HepG2 (cell line): ENCODE measurements at regions not wholly inside any gene's neighbourhood (a gene's known extent, or its start where the extent isn't known, plus 50 kb on each side); places are given as distances from the start of the nearest gene placed in this dataset.

Experiments used
- ATAC-seq: fragments of 200-7000 bp; cut with Tn5 transposase; 3 replicates; pipeline ENCODE4 v1.9.1; 2020; ENCODE audit warnings: mild to moderate bottlenecking, moderate library complexity
- BruUV-seq: library from RNA; stranded (reverse); fragments of 400-500 nt; replicated peaks from 2 replicates; lab custom pipeline; 2021; lab: Mats Ljungman, UMichigan
- CTCF ChIA-PET: fragments of 300-600 bp; formaldehyde crosslinking; extraction: SDS; loops from one replicate; lab custom pipeline; 2021; ENCODE audit warnings: low total read pairs, inconsistent platforms, low intra/inter-chr PET ratio; lab: Yijun Ruan, JAX
- POLR2A ChIA-PET: fragments of 350-600 bp; sonication (Branson Sonifier 250); formaldehyde crosslinking; loops from one replicate; lab custom pipeline; 2020; ENCODE audit warnings: antibody characterized with exemption, inconsistent platforms; lab: Yijun Ruan, JAX
- DNase-seq: peaks from one replicate; pipeline ENCODE4 v3.0.0-alpha.2; 2015; ENCODE audit warnings: low spot score
- FAIRE-seq: peaks from 3 replicates; lab custom pipeline; 2011; peaks lifted over from hg19 to GRCh38; lab: Jason Lieb, UNC
- H2AFZ ChIP-seq: one replicate; pipeline ENCODE4 v1.6.1; 2011; ENCODE audit warnings: low read length, inconsistent platforms
- H3K27ac ChIP-seq: fragments of 300-600 bp; 3 replicates; pipeline ENCODE4 v1.8.0; 2011; ENCODE audit warnings: mixed run types, mild to moderate bottlenecking, mixed read lengths, low read length, inconsistent platforms; ENCODE audit not compliant: insufficient read depth; ENCODE audit errors: extremely low read length
- H3K27me3 ChIP-seq, 2 experiments: fragments of 200-600 bp in 1 of 2; 2 replicates in 1 of 2; 3 replicates in 1 of 2; pipeline versions ENCODE4 v1.6.0 to v1.8.0; 2011; ENCODE audit warnings: low read length in 2 of 2, mild to moderate bottlenecking in 2 of 2, moderate library complexity in 2 of 2, inconsistent platforms in 1 of 2; ENCODE audit not compliant: insufficient read depth in 2 of 2, control insufficient read depth in 1 of 2
- H3K36me3 ChIP-seq, 2 experiments: fragments of 200-600 bp in 1 of 2; replicated peaks in 1 of 2; 2 replicates in 1 of 2; 3 replicates in 1 of 2; pipeline versions ENCODE4 v1.5.1 to v1.8.0; 2011; ENCODE audit warnings: low read length in 2 of 2, inconsistent platforms in 1 of 2; ENCODE audit not compliant: insufficient read depth in 2 of 2, control insufficient read depth in 1 of 2
- H3K4me1 ChIP-seq: 2 replicates; pipeline ENCODE4 v1.5.1; 2012; ENCODE audit warnings: low read length, inconsistent platforms; ENCODE audit not compliant: insufficient read depth
- H3K4me2 ChIP-seq: 2 replicates; pipeline ENCODE4 v1.6.0; 2011; ENCODE audit warnings: low read depth, low read length, inconsistent platforms
- H3K4me3 ChIP-seq, 3 experiments: fragments of 200-600 bp in 1 of 3; sonication (generic), shearing (Covaris generic) in 1 of 3; replicated peaks in 1 of 3; 2 replicates each; pipeline ENCODE4 v1.5.1; 2011 to 2016; ENCODE audit warnings: low read length in 3 of 3, inconsistent platforms in 2 of 3, low read depth in 2 of 3, mild to moderate bottlenecking in 2 of 3, control low read depth in 1 of 3, mixed read lengths in 1 of 3; ENCODE audit not compliant: insufficient read depth in 1 of 3
- H3K79me2 ChIP-seq: one replicate; pipeline ENCODE4 v1.6.1; 2011; ENCODE audit warnings: low read length, inconsistent platforms; ENCODE audit not compliant: insufficient read depth
- H3K9ac ChIP-seq: 2 replicates; pipeline ENCODE4 v1.6.0; 2011; ENCODE audit warnings: mild to moderate bottlenecking, low read depth, low read length, inconsistent platforms; ENCODE audit not compliant: insufficient read depth
- H3K9me3 ChIP-seq: 2 replicates; pipeline ENCODE4 v1.5.1; 2012; ENCODE audit warnings: mild to moderate bottlenecking, low read length
- H4K20me1 ChIP-seq: 2 replicates; pipeline ENCODE4 v1.6.0; 2011; ENCODE audit warnings: inconsistent platforms, mild to moderate bottlenecking, low read length, moderate library complexity; ENCODE audit not compliant: insufficient read depth
- ESRRA ChIP-seq: sonication (generic); formaldehyde crosslinking; IDR thresholded peaks from 2 replicates; pipeline ENCODE4 v1.5.1; 2020; ENCODE audit warnings: mild to moderate bottlenecking, low read depth, missing genetic modification reagents
- KLF11 ChIP-seq: IDR thresholded peaks from 2 replicates; pipeline ENCODE4 v1.6.1; 2016; ENCODE audit warnings: missing compliant biosample characterization
- NR2F1 ChIP-seq, 2 experiments: fragments of 450-650 bp in 1 of 2; formaldehyde crosslinking in 1 of 2; IDR thresholded peaks; 2 replicates each; pipeline versions ENCODE4 v1.5.0 to v1.6.1; 2016 to 2020; ENCODE audit warnings: mild to moderate bottlenecking in 1 of 2, missing compliant biosample characterization in 1 of 2, missing genetic modification reagents in 1 of 2, moderate library complexity in 1 of 2
- RARA ChIP-seq: IDR thresholded peaks from 2 replicates; pipeline ENCODE4 v1.6.1; 2016; ENCODE audit warnings: missing genetic modification reagents, missing compliant biosample characterization
- SMAD3 ChIP-seq: sonication (generic); formaldehyde crosslinking; IDR thresholded peaks from 2 replicates; pipeline ENCODE4 v1.4.0; 2020; ENCODE audit warnings: missing genetic modification reagents
- SNAPC2 ChIP-seq: sonication (generic); formaldehyde crosslinking; IDR thresholded peaks from 2 replicates; pipeline ENCODE4 v1.8.1; 2022; ENCODE audit warnings: mild to moderate bottlenecking, missing genetic modification reagents
- STAG1 ChIP-seq: sonication (generic); formaldehyde crosslinking; IDR thresholded peaks from 2 replicates; pipeline ENCODE4 v1.4.0; 2020; ENCODE audit warnings: missing genetic modification reagents
- SUZ12 ChIP-seq: fragments of 150-350 bp; IDR thresholded peaks from 2 replicates; pipeline ENCODE4 v1.6.1; 2014; ENCODE audit warnings: low read depth, low read length
- THYN1 ChIP-seq: sonication (generic); formaldehyde crosslinking; IDR thresholded peaks from 2 replicates; pipeline ENCODE4 v1.8.1; 2023; ENCODE audit warnings: low read depth, mild to moderate bottlenecking, moderate library complexity, missing genetic modification reagents, borderline replicate concordance
- ZKSCAN8 ChIP-seq: IDR thresholded peaks from 2 replicates; pipeline ENCODE4 v1.6.1; 2016; ENCODE audit warnings: borderline replicate concordance, missing genetic modification reagents, missing compliant biosample characterization
- ZMYM3 ChIP-seq: sonication (generic); formaldehyde crosslinking; IDR thresholded peaks from 2 replicates; pipeline ENCODE4 v1.5.1; 2020; ENCODE audit warnings: mild to moderate bottlenecking, missing genetic modification reagents
- ZNF230 ChIP-seq: sonication (generic); formaldehyde crosslinking; IDR thresholded peaks from 2 replicates; pipeline ENCODE4 v1.4.0; 2020; ENCODE audit warnings: mild to moderate bottlenecking, missing genetic modification reagents
- ZNF282 ChIP-seq: fragments of 450-650 bp; IDR thresholded peaks from 2 replicates; pipeline ENCODE4 v1.6.1; 2018; ENCODE audit not compliant: partially characterized antibody
- ZNF3 ChIP-seq: IDR thresholded peaks from 2 replicates; pipeline ENCODE4 v1.7.0; 2017; ENCODE audit warnings: inconsistent platforms
- ZNF317 ChIP-seq: sonication (generic); formaldehyde crosslinking; IDR thresholded peaks from 2 replicates; pipeline ENCODE4 v1.5.0; 2020; ENCODE audit warnings: mild to moderate bottlenecking, missing genetic modification reagents
- ZNF547 ChIP-seq: sonication (generic); formaldehyde crosslinking; IDR thresholded peaks from 2 replicates; pipeline ENCODE4 v1.5.1; 2020; ENCODE audit warnings: mild to moderate bottlenecking, missing genetic modification reagents
- WGBS: methylation state at CpG from one replicate; pipeline ENCODE4 v1.1.6; 2017; ENCODE audit warnings: low lambda C conversion rate; 5-methylcytosine and 5-hydroxymethylcytosine counted together
- in situ Hi-C: cut with HindIII; loops from 2 replicates; pipeline ENCODE4 v1.10.0; 2017; ENCODE audit warnings: low pct_unique_long_range_greater_than_20kb; ENCODE audit not compliant: extremely low pct_ligation_motif_present
- intact Hi-C: fragments of 100-400 bp; cut with micrococcal nuclease; formaldehyde crosslinking; loops from one replicate; pipeline ENCODE4 v1.10.0; 2022; ENCODE audit not compliant: unreplicated experiment
- TF ChIP-seq, protein P1 (sequence below): sonication (generic); formaldehyde crosslinking; IDR thresholded peaks from 2 replicates; pipeline ENCODE4 v1.5.0; 2020; ENCODE audit warnings: mild to moderate bottlenecking, missing genetic modification reagents, borderline replicate concordance
- TF ChIP-seq, protein P2 (sequence below): sonication (generic); formaldehyde crosslinking; IDR thresholded peaks from 2 replicates; pipeline ENCODE4 v1.5.0; 2020; ENCODE audit warnings: mild to moderate bottlenecking, missing genetic modification reagents, moderate library complexity

DNA sequence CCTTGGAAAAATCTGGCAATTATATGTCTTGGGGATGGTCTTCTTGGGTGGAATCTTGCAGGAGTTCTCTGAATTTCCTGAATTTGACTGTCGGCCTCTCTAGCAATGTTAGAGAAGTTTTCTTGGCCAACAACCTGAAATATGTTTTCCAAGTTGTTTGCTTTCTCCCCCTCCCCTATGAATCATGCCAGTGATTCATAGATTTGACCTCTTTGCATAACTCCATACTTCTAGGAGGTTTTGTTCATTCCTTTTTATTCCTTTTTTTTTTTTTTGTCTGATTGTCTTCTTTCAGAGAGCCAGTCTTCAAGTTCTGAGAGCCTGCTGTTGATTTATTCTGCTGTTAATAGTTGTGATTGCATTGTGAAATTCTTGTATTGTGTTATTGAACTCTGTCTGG lies 56.7 kb upstream of the SLC44A1 start (continued):
- TF ChIP-seq NR2F1 (CRISPR knock-in tag; IDR thresholded peaks at IDR 0.05) (0 out of 4 replicates have a peak, but pooled peaks of 1 of the 2 experiments have one; percentile 48), THYN1 (CRISPR knock-in tag) (no peak), ZKSCAN8 (CRISPR knock-in tag) (no peak), RARA (peak; percentile 52; the same call in 1 of the 2 replicates), ZNF3 (CRISPR knock-in tag) (no peak), SNAPC2 (CRISPR knock-in tag) (no peak), KLF11 (CRISPR knock-in tag) (no peak), ZNF547 (no peak), SMAD3 (no peak), SUZ12 (no peak), ZNF317 (CRISPR knock-in tag) (no peak), ESRRA (CRISPR knock-in tag) (no peak)
- TF ChIP-seq, protein P1, sequence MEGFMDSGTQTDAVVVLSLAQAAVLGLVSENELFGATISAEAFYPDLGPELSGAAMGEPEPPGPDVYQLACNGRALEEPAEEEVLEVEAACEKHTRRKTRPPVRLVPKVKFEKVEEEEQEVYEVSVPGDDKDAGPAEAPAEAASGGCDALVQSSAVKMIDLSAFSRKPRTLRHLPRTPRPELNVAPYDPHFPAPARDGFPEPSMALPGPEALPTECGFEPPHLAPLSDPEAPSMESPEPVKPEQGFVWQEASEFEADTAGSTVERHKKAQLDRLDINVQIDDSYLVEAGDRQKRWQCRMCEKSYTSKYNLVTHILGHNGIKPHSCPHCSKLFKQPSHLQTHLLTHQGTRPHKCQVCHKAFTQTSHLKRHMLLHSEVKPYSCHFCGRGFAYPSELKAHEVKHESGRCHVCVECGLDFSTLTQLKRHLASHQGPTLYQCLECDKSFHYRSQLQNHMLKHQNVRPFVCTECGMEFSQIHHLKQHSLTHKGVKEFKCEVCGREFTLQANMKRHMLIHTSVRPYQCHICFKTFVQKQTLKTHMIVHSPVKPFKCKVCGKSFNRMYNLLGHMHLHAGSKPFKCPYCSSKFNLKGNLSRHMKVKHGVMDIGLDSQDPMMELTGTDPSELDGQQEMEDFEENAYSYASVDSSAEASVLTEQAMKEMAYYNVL: no peak

DNA sequence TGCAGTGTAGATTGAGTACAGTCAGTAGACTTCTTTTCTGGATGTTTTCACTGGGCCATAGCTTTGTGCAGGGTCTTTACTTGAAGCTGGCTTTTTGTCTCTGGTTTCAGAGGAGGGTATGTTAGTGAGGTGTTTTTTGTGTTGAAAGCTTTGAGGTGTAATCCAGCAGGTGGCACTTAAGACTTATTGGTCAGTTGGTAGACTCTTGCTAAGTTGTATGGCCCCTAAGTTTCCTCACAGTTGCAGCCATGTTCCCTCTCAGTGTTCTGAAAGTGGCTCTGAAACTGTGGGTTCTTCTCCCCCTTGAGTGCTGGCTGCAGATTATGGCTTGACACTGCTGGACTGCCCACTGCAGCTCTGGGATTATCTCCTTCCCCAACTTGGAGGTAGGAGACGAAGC lies 55.7 kb upstream of the SLC44A1 start:
- POLR2A ChIA-PET: no interaction called here
- H3K4me3 ChIP-seq: no peak overlapping the region
- H3K9me3 ChIP-seq: no peaks in the 10 kb centered on the region
- H3K27ac ChIP-seq: no peak overlapping the region
- TF ChIP-seq ZNF282 (no peak), ZNF230 (CRISPR knock-in tag) (peak; percentile 79; the same call in 1 of the 2 replicates), ZMYM3 (CRISPR knock-in tag) (no peak), STAG1 (CRISPR knock-in tag) (peak; percentile 66)
- TF ChIP-seq, protein P2, sequence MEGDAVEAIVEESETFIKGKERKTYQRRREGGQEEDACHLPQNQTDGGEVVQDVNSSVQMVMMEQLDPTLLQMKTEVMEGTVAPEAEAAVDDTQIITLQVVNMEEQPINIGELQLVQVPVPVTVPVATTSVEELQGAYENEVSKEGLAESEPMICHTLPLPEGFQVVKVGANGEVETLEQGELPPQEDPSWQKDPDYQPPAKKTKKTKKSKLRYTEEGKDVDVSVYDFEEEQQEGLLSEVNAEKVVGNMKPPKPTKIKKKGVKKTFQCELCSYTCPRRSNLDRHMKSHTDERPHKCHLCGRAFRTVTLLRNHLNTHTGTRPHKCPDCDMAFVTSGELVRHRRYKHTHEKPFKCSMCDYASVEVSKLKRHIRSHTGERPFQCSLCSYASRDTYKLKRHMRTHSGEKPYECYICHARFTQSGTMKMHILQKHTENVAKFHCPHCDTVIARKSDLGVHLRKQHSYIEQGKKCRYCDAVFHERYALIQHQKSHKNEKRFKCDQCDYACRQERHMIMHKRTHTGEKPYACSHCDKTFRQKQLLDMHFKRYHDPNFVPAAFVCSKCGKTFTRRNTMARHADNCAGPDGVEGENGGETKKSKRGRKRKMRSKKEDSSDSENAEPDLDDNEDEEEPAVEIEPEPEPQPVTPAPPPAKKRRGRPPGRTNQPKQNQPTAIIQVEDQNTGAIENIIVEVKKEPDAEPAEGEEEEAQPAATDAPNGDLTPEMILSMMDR (CRISPR knock-in tag): peak; percentile 42
- in situ Hi-C loops (no loop called here), intact Hi-C loops (loop anchor here (1.0 kb wide), 1 partner anchor 227 kb away; no protein-coding TSS in a partner anchor)
- H2AFZ ChIP-seq: no peak overlapping the region
- H3K36me3 ChIP-seq: no peaks in the 10 kb centered on the region
- FAIRE-seq: no peak
- H3K9ac ChIP-seq: no peak overlapping the region
- CTCF ChIA-PET: interaction anchor here (1.2 kb wide), 1 partner anchor 226 kb away, joined by 5 read pairs; no protein-coding TSS in a partner anchor
- H4K20me1 ChIP-seq: no peaks in the 10 kb centered on the region
- BruUV-seq: no TSS peak
- H3K79me2 ChIP-seq: no peaks in the 10 kb centered on the region
- no peak for ATAC-seq
- no peak for DNase-seq
- peaks cover 47% of the 10 kb centered on the region for H3K4me1 ChIP-seq
- H3K27me3 ChIP-seq: no peaks in the 10 kb centered on the region
- 100% methylated on average over 1 of the region's 1 CpG for WGBS
- no peak overlapping the region for H3K4me2 ChIP-seq
